GM19463 (cell line): ENCODE measurements at regions not wholly inside any gene's neighbourhood (a gene's known extent, or its start where the extent isn't known, plus 50 kb on each side); places are given as distances from the start of the nearest gene placed in this dataset.
"Not testable (repeated sequence)": the region's sequence is repeated elsewhere in the genome, so short reads cannot be mapped to it uniquely, and the experiment has no call there.

ENCODE experiments used
- ATAC-seq: cut with Tn5 transposase; IDR thresholded peaks from one replicate; pipeline ENCODE4 v1.9.1; 2021; ENCODE audit warnings: mild to moderate bottlenecking, moderate library complexity; ENCODE audit not compliant: unreplicated experiment

DNA sequence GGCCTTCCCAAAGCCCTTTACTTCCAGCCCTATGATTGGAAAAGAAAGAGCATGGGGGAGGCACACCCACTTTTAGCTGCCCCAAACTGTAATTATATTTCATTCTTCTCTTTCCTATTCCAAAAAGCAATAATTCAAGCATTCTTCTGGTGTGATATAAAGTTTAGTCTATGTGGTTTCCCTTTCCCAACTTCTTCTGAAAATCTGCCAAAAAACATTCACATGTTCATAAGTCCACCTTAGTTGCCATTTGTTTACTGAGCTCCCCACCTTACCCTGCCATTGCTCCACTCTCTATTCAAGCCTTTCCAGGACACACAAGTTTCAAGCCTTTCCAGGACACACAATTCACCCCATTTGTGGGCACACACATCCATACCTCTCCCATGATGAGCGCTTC lies 111.6 kb upstream of the BMAL1 start:
- no peak for ATAC-seq

DNA sequence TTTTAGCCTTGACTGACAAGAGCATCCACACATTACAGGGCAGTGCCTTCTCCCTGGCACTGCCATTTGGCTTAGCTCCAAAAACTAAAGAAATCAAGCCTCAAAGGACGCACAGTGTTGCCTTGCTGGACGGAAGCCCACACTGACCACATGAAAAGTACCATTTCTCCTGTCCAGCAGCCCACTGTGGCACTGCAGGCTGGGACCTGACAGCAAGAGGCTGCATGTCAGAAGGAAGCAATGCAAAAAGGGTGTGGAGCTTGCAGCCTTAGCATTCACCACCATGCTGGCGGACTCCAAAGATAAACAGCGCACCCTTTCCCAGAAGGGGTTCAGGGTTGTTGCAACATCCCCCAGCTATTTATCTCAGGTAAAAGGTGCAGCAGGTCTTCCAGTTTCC lies 109.3 kb upstream of the BMAL1 start:
- no peak for ATAC-seq

DNA sequence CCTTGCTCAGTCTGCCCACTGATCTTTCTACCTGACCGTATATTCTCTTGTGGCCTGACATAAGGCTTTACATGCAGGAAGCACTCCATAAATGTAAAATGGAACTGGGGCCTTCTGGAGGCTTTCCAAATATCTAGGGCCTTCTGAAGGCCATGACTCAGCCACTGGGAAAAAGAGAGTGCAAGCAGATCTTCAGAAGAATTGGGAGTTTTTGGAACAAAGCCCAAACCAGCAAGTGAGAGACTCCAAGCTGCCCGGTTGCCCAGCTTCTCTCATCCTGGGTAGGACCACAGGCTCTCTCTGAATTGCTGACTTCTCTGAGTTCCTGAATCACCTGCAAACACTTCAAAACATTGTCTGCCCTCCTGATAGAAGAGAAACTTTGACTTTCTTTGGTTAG lies 107.9 kb upstream of the BMAL1 start:
- no peak for ATAC-seq

- ATAC-seq, result no peak
These were observed 103.5 kb upstream of the BMAL1 start for GRCh38 chr11:13174090-13174489.

DNA sequence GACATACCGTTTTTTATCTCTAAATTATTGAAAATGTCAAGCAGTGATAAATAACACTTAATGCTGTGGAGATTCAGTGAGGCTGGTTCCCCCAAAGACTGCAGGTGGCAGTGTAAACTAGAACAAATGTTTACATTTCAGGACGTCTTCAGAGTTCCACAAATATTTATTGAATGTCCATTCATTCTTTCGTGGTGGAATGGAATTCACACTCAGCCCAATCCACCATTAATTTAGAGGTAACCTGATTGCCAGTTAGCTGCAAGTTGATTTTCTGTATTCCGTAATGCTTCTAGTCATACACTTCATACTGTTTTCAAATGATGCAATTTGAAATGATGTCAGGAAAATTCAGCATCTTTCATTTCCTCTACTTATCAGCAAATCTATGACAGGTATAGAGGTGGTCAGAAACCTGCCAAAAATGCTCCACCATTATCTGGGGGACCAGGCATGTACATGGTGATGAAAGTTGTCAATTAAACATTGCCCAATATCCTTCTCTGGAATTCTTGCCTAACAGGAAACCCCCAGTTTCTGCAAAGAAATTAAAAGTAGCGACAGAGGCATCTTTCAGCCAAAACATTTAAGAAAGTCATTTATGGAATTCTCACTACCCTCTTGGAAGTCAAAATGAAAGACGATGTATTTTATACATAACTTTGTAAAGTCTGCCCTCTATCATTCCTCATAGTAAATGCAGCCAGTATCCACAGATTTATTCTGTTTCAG lies 94.3 kb upstream of the BMAL1 start:
- no peak for ATAC-seq

DNA sequence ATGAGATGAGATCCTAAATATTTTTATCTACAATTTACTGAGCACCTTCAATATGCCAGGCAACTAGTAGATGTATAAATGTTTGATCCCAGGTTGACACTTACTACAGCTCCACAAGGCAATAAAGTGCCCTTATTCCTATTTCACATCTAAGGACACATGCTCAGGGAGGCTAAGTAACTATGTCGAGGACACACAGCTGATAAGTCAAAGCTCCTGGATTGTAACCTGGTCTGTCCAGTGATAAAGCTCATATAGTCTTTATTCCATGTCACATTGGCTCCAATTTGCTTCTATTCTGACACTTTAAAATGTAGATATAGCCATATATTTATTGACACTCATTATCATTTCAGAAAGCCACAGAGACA lies 93.8 kb upstream of the BMAL1 start:
- ATAC-seq, result no peak

DNA sequence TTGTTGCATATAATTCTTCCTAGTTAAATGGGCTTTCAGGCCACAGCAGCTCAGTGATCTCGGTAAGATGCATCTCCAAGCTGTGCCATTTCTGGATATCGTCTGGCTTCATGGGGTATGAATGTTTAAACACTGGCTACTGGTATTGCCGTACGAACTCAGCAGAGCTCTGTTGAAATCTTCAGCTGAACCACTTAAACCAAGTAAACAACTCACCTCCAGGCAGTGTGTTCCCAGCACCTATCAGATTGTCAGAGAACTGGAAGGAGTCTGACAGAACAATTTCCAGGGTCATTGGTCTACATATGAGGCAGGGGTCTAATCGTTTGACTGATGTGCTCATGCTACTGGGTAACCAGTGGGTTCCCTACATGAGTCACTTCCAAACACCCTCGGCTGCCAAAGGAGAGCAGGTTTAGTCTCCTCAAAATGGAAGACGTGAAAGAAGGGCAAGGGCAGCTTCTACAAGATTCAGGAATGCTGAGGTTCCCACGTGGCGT lies 93.2 kb upstream of the BMAL1 start:
- no peak for ATAC-seq

DNA sequence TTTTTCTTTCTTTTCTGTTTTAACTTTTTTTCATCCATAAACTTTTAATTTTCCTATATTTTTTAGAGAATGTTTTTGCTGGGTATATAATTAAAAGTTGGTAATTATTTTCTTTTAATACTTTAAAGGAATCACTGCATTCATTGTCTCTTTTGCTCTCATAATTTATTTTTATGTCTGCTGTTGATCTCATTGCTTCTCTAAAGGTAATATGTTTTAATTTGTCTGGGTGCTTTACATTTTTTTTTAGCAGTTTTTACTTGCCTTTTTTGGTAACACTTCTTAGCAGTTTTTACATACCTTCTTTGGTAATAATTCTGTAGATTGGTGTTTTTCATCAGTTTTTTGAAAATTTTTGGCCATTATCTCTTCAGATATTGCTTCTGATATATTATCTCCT lies 89.4 kb upstream of the BMAL1 start:
- no peak for ATAC-seq

DNA sequence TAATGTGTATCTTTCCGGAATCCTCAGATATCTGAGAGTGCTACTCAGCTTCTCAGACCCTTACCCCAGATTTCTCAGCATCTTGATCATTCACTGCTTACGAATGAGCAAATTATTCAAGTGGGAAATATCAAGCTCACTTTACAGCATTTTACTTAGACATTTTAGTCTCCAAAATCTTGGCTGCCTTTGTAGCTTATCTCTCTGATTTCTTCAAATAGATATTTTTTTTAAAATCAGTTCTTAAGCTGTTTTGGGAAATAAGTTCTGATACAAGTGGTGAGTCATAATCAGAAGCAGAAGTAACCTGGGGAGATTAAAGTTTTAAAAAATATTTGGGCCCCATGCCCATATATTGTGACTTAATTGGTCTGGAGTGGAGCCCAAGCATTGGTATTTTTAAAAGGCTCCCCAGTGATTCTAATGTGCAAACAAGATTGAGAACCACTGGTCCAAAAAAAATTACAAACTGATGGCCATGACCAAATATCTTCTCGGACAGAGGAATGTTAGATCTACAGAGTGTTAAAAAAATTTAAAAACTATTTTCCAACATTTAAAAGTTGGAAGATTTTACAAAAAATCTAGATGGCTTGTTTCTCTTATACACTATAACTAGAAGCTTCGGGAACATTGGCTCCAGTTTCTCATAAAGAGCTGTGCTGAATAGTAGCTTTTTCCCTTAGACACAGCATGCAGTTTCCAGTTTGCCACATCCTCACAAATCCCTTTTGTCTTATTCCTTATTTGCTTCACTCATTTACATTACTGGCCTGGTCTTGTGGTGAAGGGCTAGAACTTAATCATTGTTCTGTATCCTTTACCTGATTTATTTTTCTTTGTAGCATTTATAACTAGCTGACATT lies 87.8 kb upstream of the BMAL1 start:
- no peak for ATAC-seq

DNA sequence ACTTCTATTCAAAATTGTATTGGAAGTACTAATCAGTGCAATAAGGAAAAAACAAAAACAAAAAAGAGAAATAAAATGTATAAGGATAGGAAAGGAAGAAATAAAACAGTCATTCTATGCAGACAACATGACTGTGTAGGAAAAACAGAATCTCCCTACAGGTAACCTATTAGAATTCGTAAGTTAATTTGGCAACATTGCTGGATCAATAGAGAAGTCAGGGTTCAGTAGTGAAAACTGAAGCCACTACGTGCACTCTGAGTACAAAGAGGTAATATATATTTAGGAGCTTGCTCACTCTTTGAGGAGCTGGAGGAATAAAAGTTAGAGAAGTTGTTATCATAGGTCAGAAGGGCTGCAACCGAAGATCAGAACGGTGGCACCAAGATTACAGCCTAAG lies 84.0 kb upstream of the BMAL1 start:
- ATAC-seq, result no peak

- ATAC-seq, result not testable (repeated sequence)
These were observed 80.2 kb upstream of the BMAL1 start for GRCh38 chr11:13197374-13197773.

GRCh38 chr11:13205486-13205885 lies 72.1 kb upstream of the BMAL1 start:
- peak; percentile 70 for ATAC-seq

DNA sequence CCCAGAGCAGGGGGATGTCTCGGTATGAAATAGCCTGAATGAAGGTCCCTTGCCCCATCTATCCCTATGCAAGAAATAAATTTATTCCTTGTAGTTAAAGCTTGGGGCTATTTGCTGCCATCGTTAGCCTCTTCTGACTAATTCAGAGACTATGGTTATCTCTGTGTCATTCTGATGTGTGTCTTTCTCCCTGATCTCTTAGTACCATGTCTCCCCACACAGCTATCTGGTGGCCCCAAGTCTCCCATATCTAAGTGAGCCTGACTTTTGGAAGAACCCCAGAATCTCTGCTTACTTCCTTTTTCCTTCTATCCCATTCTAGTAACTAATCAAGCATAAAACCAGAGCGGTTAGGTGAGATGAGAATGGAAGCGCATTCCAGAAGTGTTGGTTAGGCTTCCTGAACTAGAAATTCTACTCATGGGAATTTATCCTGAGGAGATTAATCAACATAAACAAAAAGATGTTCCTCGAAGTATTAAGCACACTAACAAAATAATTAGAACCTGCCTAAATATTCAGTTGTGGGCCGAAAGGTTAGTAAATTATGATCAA lies 71.4 kb upstream of the BMAL1 start:
- peak; percentile 44 for ATAC-seq

GRCh38 chr11:13207270-13207664 lies 70.3 kb upstream of the BMAL1 start:
- no peak for ATAC-seq

GRCh38 chr11:13207665-13208594 lies 69.7 kb upstream of the BMAL1 start:
- ATAC-seq, result no peak

- no peak for ATAC-seq
These were observed 68.7 kb upstream of the BMAL1 start for GRCh38 chr11:13208921-13209320.

DNA sequence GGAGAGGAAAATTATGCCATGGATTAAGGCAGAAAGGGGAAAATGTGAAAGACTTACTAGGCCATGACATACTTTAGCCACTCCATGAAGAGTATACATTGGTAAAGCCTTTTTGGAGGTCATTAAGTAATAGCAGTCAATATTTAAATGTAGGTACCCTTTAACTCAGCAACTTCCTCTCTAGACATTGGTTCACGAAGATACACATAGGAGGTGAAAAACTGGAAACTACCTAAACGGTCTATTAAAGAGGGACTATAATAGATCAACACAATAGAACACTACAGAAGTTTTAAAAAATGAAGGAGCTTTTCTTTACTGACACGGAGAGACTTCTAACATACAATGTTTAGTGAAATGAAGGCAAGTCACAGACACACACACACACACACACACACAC lies 68.2 kb upstream of the BMAL1 start:
- ATAC-seq, result no peak

DNA sequence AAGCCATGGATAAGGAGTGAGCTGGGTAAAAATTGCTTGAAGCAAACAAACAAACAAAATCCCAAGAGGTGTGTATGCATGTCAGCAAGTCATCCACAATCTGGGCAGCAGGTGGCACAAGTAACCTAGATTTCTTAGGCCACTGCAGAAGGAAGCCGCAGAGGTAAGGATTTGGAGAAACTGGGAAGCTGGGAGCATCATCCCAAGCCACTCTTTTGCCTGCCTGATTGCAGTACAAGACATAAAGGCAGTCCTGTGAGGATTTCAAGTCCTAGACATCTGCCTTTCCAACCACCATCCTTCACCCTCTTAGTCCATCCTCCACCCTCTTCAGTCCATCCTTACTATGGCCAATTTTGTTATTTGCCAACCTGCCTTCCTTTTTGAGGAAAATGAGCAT lies 67.2 kb upstream of the BMAL1 start:
- no peak for ATAC-seq

- no peak for ATAC-seq
These were observed 63.3 kb upstream of the BMAL1 start for GRCh38 chr11:13214276-13214675.

GRCh38 chr11:13215149-13215548 lies 62.4 kb upstream of the BMAL1 start:
- ATAC-seq, result no peak
